ENCODE measurements at regions not wholly inside any gene's neighbourhood (a gene's known extent, or its start where the extent isn't known, plus 50 kb on each side); places are given as distances from the start of the nearest gene placed in this dataset.
"Not testable (repeated sequence)": the region's sequence is repeated elsewhere in the genome, so short reads cannot be mapped to it uniquely, and the experiment has no call there.

- not testable (repeated sequence) for TF ChIP-seq CTCF (IDR thresholded peaks at IDR 0.05; ENCODE audit: low read depth, low read length, poor library complexity, severe bottlenecking); EZH2phosphoT487 (IDR thresholded peaks at IDR 0.05; ENCODE audit: borderline replicate concordance, low read length)
These were observed 144.4 kb downstream of the GASK1B start for GRCh38 chr4:158028381-158028780.

Measured in DOHH2 (cell line).